Large intestine (tissue), 3 donors: ENCODE measurements at regions not wholly inside any gene's neighbourhood (a gene's known extent, or its start where the extent isn't known, plus 50 kb on each side); places are given as distances from the start of the nearest gene placed in this dataset.

Experiments
- DNase-seq, 2 donors: peaks; one replicate each; pipeline versions ENCODE4 v3.0.0 to v3.0.0-alpha.2; 2013
- H3K27ac ChIP-seq: one replicate; pipeline ENCODE4 v1.5.1; 2013; ENCODE audit warnings: low read length
- H3K27me3 ChIP-seq: 2 replicates; pipeline ENCODE4 v1.6.1; 2013; ENCODE audit warnings: low read length; ENCODE audit not compliant: control insufficient read depth, insufficient read depth
- H3K36me3 ChIP-seq: 2 replicates; pipeline ENCODE4 v1.6.1; 2013; ENCODE audit warnings: low read length; ENCODE audit not compliant: control insufficient read depth, insufficient read depth
- H3K4me1 ChIP-seq: one replicate; pipeline ENCODE4 v1.6.1; 2013; ENCODE audit warnings: low read length; ENCODE audit not compliant: control insufficient read depth, insufficient read depth
- H3K4me3 ChIP-seq: one replicate; pipeline ENCODE4 v1.5.1; 2013; ENCODE audit warnings: low read length
- H3K9me3 ChIP-seq: one replicate; pipeline ENCODE4 v1.6.1; 2013; ENCODE audit warnings: mild to moderate bottlenecking, low read depth, low read length, moderate library complexity; ENCODE audit not compliant: control insufficient read depth
- WGBS: methylation state at CpG from one replicate; pipeline ENCODE4 v1.1.5; 2013; ENCODE audit warnings: low lambda C conversion rate; ENCODE audit not compliant: insufficient coverage; 5-methylcytosine and 5-hydroxymethylcytosine counted together

DNA sequence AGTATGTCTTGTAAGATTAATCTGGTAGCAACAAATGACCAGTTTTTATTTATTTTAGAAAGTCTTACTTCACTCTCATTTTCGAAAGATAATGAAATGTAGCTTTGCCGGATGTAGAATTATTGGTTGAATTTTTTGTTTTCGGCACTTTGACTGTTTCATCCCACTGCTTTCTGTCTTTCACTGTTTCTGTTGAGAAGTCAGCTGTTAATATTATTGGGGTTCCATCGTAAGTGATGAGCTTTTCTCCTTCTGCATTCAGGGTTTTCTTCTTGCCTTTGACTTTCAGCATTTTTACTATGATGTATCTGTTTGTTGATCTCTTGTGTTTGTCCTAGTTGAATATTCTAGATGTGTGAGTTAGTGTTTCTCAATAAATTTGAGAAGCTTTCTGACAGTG is 383.4 kb downstream of the PAX1 start:
- DNase-seq, result no peak
- WGBS, result no CpG with 5 or more reads among the region's 4 CpGs
- H3K27me3 ChIP-seq, result no peaks in the 10 kb centered on the region

DNA sequence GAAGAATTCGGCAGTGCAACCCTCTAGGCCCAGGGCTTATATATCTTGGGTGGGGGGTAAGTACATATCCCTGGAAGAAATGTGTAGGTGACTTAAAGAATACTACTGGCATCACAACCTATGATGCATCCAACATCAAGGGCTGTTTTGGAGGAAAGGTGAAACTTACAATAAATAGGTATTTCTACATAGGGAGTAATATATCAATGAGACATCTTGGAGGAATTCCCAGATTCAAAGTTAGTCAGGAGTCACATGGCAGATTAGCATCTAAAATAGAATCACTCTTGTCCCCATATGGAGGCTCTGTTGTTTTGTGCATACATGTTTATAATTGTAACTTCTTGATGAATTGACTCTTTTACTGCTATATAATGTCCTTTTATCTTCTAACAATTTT is 375.5 kb downstream of the PAX1 start:
- 0% methylated on average over 1 of the region's 1 CpG for WGBS
- no peaks in the 10 kb centered on the region for H3K4me1 ChIP-seq
- no peak overlapping the region for H3K4me3 ChIP-seq

More for the DNA sequence above, 383.4 kb downstream of the PAX1 start:
- Histone ChIP-seq H3K36me3 (no peaks in the 10 kb centered on the region), H3K9me3 (no peaks in the 10 kb centered on the region), H3K27ac (no peak overlapping the region), H3K4me3 (no peak overlapping the region), H3K4me1 (no peaks in the 10 kb centered on the region)

DNA sequence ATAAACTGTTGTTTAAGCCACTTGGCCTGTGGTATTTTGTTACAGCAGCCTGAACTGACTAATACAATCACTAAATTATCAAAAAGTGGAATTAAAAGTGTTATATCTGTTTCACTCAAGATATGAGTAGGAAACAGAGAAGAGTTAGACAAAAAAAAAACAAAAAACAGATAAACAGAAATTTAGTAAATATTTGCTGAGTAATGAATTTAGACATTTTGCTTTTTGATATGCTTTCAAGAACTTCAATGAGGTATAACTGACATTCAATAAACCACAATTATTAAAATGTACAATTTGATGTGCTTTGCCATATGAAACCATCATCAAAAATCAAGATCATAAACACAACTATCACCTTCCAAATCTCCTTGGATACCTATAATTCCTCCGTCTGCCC is 369.2 kb downstream of the PAX1 start:
- H3K27ac ChIP-seq, result no peak overlapping the region
- H3K36me3 ChIP-seq, result no peaks in the 10 kb centered on the region
- no peak overlapping the region for H3K4me3 ChIP-seq
- no CpG with 5 or more reads among the region's 1 CpG for WGBS
- no peaks in the 10 kb centered on the region for H3K27me3 ChIP-seq
- DNase-seq, result no peak
- H3K9me3 ChIP-seq, result no peaks in the 10 kb centered on the region
- H3K4me1 ChIP-seq, result no peaks in the 10 kb centered on the region

More for the DNA sequence above, 375.5 kb downstream of the PAX1 start:
- Histone ChIP-seq H3K36me3 (no peaks in the 10 kb centered on the region), H3K9me3 (peaks cover 6% of the 10 kb centered on the region), H3K27ac (no peak overlapping the region), H3K27me3 (no peaks in the 10 kb centered on the region)
- no peak for DNase-seq

DNA sequence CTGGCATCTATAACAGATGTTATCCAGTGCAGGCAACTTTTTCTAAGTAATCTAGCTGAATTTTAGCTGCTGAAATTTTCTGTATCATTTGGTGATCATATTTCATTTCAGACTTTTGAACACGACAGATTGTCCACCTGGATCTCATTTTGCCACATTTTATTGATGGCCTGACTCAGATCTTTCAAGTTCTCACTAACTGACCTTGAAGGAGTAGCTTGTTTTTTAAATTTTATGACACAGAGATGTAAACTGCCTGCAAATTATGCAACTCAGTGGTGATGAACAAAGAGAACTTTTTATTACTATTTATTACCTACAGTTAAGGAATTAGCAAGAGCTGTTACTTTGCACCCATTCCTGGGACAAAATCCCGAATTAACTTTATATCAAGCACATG is 366.4 kb downstream of the PAX1 start:
- H3K4me3 ChIP-seq, result no peak overlapping the region
- 69% methylated on average over 2 of the region's 2 CpGs for WGBS
- H3K9me3 ChIP-seq, result no peaks in the 10 kb centered on the region
- no peaks in the 10 kb centered on the region for H3K4me1 ChIP-seq
- no peak for DNase-seq
- no peak overlapping the region for H3K27ac ChIP-seq
- H3K36me3 ChIP-seq, result no peaks in the 10 kb centered on the region
- H3K27me3 ChIP-seq, result no peaks in the 10 kb centered on the region

DNA sequence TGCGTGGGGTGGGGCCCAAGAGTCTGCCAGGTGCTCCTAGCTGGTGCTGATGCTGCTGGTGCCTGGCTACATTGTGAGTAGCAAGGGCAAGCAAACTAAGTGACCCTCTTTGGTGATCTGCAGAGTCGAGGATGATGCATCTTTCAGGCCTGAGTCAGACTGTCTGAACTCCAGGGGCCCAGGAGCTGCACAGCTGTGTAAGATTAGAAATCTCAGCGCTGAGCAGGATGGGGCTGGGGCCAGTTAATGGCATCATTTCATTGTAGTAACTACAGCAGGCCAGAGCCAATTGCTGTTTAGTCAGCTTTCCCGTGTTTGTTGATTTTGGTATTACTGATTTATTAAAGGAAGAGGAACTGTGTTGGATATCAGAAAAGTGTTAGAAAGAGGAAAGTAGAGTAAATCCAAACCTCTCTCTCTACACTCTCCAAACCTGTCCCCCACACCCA is 365.2 kb downstream of the PAX1 start:
- no peaks in the 10 kb centered on the region for H3K9me3 ChIP-seq
- H3K4me3 ChIP-seq, result no peak overlapping the region
- no peaks in the 10 kb centered on the region for H3K36me3 ChIP-seq
- H3K4me1 ChIP-seq, result no peaks in the 10 kb centered on the region
- no CpG with 5 or more reads among the region's 4 CpGs for WGBS
- DNase-seq, result no peak
- H3K27ac ChIP-seq, result no peak overlapping the region
- no peaks in the 10 kb centered on the region for H3K27me3 ChIP-seq

DNA sequence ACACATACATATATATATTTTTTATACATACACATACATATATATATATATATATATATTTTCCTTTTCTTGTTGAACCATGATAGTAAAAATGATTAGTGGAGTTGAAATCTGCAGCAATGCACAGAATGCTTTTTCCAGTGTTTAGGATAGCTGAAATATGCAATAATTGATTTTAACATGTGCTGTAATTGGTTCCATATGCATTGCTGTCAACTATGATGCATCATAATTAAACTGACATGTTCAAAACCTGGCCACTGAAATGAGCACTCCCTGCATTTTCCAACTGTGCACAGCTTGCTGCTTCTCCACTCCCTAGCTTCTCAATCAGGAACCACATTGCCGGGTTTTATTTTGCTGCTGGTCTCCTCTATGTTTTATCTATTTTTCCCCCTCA is 358.3 kb downstream of the PAX1 start:
- no CpG with 5 or more reads among the region's 1 CpG for WGBS
- DNase-seq, result no peak

DNA sequence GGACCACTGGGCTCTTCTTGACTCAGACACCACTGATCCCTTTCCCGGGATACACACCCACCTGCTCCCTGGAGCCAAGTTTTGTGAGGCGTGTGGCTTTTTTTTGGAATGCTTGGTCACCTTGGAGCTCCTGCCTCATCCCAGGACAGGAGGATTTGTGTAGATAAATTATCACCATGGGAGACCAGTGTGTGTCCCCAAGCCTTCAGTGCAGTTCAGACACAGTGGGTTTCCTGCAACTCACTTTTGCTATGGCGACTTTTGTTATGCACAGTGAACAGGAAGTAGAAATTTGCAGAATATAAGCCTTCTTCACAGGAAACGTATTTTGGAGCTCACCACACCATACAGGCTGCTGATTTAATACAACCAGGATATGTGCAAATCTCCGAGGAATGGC is 357.4 kb downstream of the PAX1 start:
- DNase-seq, result no peak
- Histone ChIP-seq H3K27ac (no peak overlapping the region), H3K9me3 (no peaks in the 10 kb centered on the region), H3K27me3 (no peaks in the 10 kb centered on the region), H3K36me3 (no peaks in the 10 kb centered on the region), H3K4me1 (no peaks in the 10 kb centered on the region), H3K4me3 (no peak overlapping the region)
- 70% methylated on average over 2 of the region's 5 CpGs for WGBS

More for the DNA sequence above, 358.3 kb downstream of the PAX1 start:
- no peaks in the 10 kb centered on the region for H3K27me3 ChIP-seq
- no peaks in the 10 kb centered on the region for H3K36me3 ChIP-seq
- H3K4me3 ChIP-seq, result no peak overlapping the region
- H3K4me1 ChIP-seq, result no peaks in the 10 kb centered on the region
- no peak overlapping the region for H3K27ac ChIP-seq
- H3K9me3 ChIP-seq, result no peaks in the 10 kb centered on the region

DNA sequence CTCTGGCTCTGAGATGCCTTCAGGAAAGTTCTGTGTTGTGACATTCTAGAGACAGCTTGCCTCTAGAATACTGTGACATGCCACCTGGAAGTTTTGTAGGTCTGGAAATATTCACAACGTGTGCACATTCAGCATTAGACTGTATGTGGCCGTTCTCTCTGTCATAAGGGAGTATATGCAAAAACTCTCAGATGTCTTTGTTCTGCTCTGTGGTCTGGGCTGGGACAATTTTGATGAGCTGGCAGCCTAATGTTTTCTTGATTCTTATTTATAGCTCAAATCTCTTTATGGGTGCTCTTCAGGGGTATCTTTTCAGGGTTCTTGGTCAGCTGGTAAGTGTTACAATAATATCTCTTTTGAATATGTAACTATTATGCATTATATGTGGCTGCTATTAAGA is 355.1 kb downstream of the PAX1 start:
- no peak overlapping the region for H3K27ac ChIP-seq
- no CpG with 5 or more reads among the region's 2 CpGs for WGBS
- H3K4me3 ChIP-seq, result no peak overlapping the region
- no peaks in the 10 kb centered on the region for H3K9me3 ChIP-seq
- DNase-seq, result no peak
- H3K36me3 ChIP-seq, result no peaks in the 10 kb centered on the region
- no peaks in the 10 kb centered on the region for H3K27me3 ChIP-seq
- no peaks in the 10 kb centered on the region for H3K4me1 ChIP-seq

DNA sequence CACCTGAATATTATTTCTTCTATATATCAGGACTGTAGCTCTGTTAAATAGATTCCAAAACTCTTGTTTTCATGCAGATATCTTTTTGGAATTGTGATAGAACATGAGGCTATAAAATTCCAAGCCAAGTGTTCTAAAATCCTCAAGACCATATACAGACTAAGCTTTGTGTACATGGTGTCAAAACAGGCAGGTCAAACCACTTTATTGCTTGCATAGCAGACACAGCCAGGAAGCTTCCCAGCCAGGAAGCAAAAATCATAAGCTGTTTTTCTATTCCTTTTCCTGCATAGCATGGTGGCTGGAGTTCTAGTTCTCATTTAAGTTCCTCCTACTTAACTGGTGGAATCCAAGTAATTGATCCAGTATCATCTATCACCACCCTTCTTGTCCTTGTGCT is 353.3 kb downstream of the PAX1 start:
- Histone ChIP-seq H3K4me1 (no peaks in the 10 kb centered on the region), H3K9me3 (no peaks in the 10 kb centered on the region), H3K27ac (no peak overlapping the region), H3K4me3 (no peak overlapping the region), H3K36me3 (no peaks in the 10 kb centered on the region), H3K27me3 (no peaks in the 10 kb centered on the region)
- no peak for DNase-seq

DNA sequence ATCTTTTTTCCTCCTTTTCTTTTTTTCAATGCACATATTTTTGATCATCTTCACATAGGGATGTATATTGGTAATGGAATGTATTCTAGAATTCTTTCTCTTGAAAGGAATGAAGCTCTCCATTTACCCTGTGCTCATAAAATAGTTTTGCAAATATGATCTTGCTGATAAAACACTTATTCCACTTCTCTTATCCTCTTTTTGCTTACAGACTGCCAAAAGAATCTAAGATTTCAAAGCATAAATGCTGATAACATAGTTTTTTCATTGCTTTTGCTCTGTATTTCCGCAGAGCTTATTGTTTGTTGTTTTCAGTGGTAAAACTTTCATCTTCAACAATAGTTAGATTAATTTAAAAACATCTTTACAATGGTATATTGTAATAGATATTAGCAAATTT is 350.5 kb downstream of the PAX1 start:
- 33% methylated on average over 1 of the region's 1 CpG for WGBS
- no peak for DNase-seq
- H3K4me3 ChIP-seq, result no peak overlapping the region

DNA sequence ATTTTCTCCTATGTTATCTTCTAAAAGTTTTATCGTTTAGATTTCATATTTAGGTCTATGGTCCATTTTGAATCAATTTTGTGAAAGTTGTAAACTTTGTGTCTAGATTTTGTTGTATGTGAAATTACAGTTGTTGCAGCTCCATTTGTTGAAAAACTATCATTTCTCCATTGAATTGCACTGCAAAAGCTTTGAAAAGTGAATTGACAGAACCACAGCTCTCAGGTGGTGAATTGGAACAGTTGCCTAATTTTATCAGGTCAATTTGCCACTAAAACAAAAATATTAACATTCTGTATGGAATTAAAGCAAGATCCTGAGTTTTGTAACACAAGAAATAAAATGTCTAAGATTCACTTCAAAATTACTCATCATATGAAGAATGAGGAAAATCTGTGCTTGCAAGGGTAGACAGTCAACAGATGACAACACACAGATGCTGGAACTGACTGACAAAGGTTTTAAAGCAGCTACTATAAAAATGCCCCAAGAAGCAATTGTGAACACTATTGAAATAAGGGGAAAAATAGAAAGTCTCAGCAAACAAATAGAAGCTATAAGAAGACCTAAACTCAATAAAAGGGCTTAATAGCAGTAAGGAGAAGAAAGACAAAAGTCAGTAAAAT is 346.7 kb downstream of the PAX1 start:
- no peak overlapping the region for H3K4me3 ChIP-seq
- no peaks in the 10 kb centered on the region for H3K36me3 ChIP-seq
- 83% methylated on average over 1 of the region's 1 CpG for WGBS
- H3K4me1 ChIP-seq, result no peaks in the 10 kb centered on the region
- no peak for DNase-seq
- H3K27me3 ChIP-seq, result no peaks in the 10 kb centered on the region
- H3K27ac ChIP-seq, result no peak overlapping the region
- H3K9me3 ChIP-seq, result no peaks in the 10 kb centered on the region

More for the DNA sequence above, 350.5 kb downstream of the PAX1 start:
- no peaks in the 10 kb centered on the region for H3K4me1 ChIP-seq
- H3K27me3 ChIP-seq, result no peaks in the 10 kb centered on the region
- H3K27ac ChIP-seq, result no peak overlapping the region
- no peaks in the 10 kb centered on the region for H3K9me3 ChIP-seq
- H3K36me3 ChIP-seq, result no peaks in the 10 kb centered on the region
